ENCODE measurements at regions not wholly inside any gene's neighbourhood (a gene's known extent, or its start where the extent isn't known, plus 50 kb on each side); places are given as distances from the start of the nearest gene placed in this dataset.

GRCh38 chr18:75524841-75525240 is 97.3 kb upstream of the SMIM21 start:
- H3K27me3 ChIP-seq (ENCODE audit: insufficient read depth, low read length) = no peaks in the 10 kb centered on the region
- H3K36me3 ChIP-seq (ENCODE audit: insufficient read depth, low read length) = no peaks in the 10 kb centered on the region
- H3K4me3 ChIP-seq (ENCODE audit: low read depth, low read length) = no peak overlapping the region
- no peaks in the 10 kb centered on the region for H3K79me2 ChIP-seq (ENCODE audit: control insufficient read depth, insufficient read depth, low read length, unreplicated experiment)
- no peaks in the 10 kb centered on the region for H3K4me1 ChIP-seq (ENCODE audit: control insufficient read depth, insufficient read depth, low read length, unreplicated experiment)
- no peak overlapping the region for H3K27ac ChIP-seq (ENCODE audit: low read depth, low read length)
- H2AFZ ChIP-seq (ENCODE audit: low read length, unreplicated experiment) = no peak overlapping the region

- Histone ChIP-seq H3K4me3 (ENCODE audit: low read depth, low read length) (no peak overlapping the region), H3K27me3 (ENCODE audit: insufficient read depth, low read length) (no peaks in the 10 kb centered on the region), H3K79me2 (ENCODE audit: control insufficient read depth, insufficient read depth, low read length, unreplicated experiment) (no peaks in the 10 kb centered on the region), H3K27ac (ENCODE audit: low read depth, low read length) (no peak overlapping the region), H3K4me1 (ENCODE audit: control insufficient read depth, insufficient read depth, low read length, unreplicated experiment) (no peaks in the 10 kb centered on the region), H2AFZ (ENCODE audit: low read length, unreplicated experiment) (no peak overlapping the region), H3K36me3 (ENCODE audit: insufficient read depth, low read length) (no peaks in the 10 kb centered on the region)
Measured at GRCh38 chr18:75524181-75524580, 96.7 kb upstream of the SMIM21 start.

- H3K79me2 ChIP-seq (ENCODE audit: control insufficient read depth, insufficient read depth, low read length, unreplicated experiment) = no peaks in the 10 kb centered on the region
- no peaks in the 10 kb centered on the region for H3K36me3 ChIP-seq (ENCODE audit: insufficient read depth, low read length)
- H3K27me3 ChIP-seq (ENCODE audit: insufficient read depth, low read length) = no peaks in the 10 kb centered on the region
- no peak overlapping the region for H2AFZ ChIP-seq (ENCODE audit: low read length, unreplicated experiment)
- H3K4me1 ChIP-seq (ENCODE audit: control insufficient read depth, insufficient read depth, low read length, unreplicated experiment) = no peaks in the 10 kb centered on the region
- no peak overlapping the region for H3K4me3 ChIP-seq (ENCODE audit: low read depth, low read length)
- no peak overlapping the region for H3K27ac ChIP-seq (ENCODE audit: low read depth, low read length)
Measured at GRCh38 chr18:75521816-75522215, 94.3 kb upstream of the SMIM21 start.

- Histone ChIP-seq H2AFZ (ENCODE audit: low read length, unreplicated experiment) (no peak overlapping the region), H3K36me3 (ENCODE audit: insufficient read depth, low read length) (no peaks in the 10 kb centered on the region), H3K79me2 (ENCODE audit: control insufficient read depth, insufficient read depth, low read length, unreplicated experiment) (no peaks in the 10 kb centered on the region), H3K4me1 (ENCODE audit: control insufficient read depth, insufficient read depth, low read length, unreplicated experiment) (no peaks in the 10 kb centered on the region), H3K27me3 (ENCODE audit: insufficient read depth, low read length) (no peaks in the 10 kb centered on the region), H3K27ac (ENCODE audit: low read depth, low read length) (no peak overlapping the region), H3K4me3 (ENCODE audit: low read depth, low read length) (no peak overlapping the region)
Measured at GRCh38 chr18:75518007-75518406, 90.5 kb upstream of the SMIM21 start.

GRCh38 chr18:75517286-75517685 is 89.8 kb upstream of the SMIM21 start:
- Histone ChIP-seq H3K79me2 (ENCODE audit: control insufficient read depth, insufficient read depth, low read length, unreplicated experiment) (no peaks in the 10 kb centered on the region), H3K27me3 (ENCODE audit: insufficient read depth, low read length) (no peaks in the 10 kb centered on the region), H3K4me3 (ENCODE audit: low read depth, low read length) (no peak overlapping the region), H3K4me1 (ENCODE audit: control insufficient read depth, insufficient read depth, low read length, unreplicated experiment) (no peaks in the 10 kb centered on the region), H2AFZ (ENCODE audit: low read length, unreplicated experiment) (no peak overlapping the region), H3K27ac (ENCODE audit: low read depth, low read length) (no peak overlapping the region), H3K36me3 (ENCODE audit: insufficient read depth, low read length) (no peaks in the 10 kb centered on the region)

- Histone ChIP-seq H3K27ac (ENCODE audit: low read depth, low read length) (no peak overlapping the region), H3K4me3 (ENCODE audit: low read depth, low read length) (no peak overlapping the region), H3K79me2 (ENCODE audit: control insufficient read depth, insufficient read depth, low read length, unreplicated experiment) (no peaks in the 10 kb centered on the region), H3K36me3 (ENCODE audit: insufficient read depth, low read length) (no peaks in the 10 kb centered on the region), H2AFZ (ENCODE audit: low read length, unreplicated experiment) (no peak overlapping the region), H3K27me3 (ENCODE audit: insufficient read depth, low read length) (no peaks in the 10 kb centered on the region; the same call in 1 of the 2 replicates), H3K4me1 (ENCODE audit: control insufficient read depth, insufficient read depth, low read length, unreplicated experiment) (no peaks in the 10 kb centered on the region)
Measured at GRCh38 chr18:75507636-75508035, 80.1 kb upstream of the SMIM21 start.

- Histone ChIP-seq H3K27ac (ENCODE audit: low read depth, low read length) (no peak overlapping the region), H3K79me2 (ENCODE audit: control insufficient read depth, insufficient read depth, low read length, unreplicated experiment) (no peaks in the 10 kb centered on the region), H2AFZ (ENCODE audit: low read length, unreplicated experiment) (no peak overlapping the region), H3K36me3 (ENCODE audit: insufficient read depth, low read length) (no peaks in the 10 kb centered on the region), H3K4me3 (ENCODE audit: low read depth, low read length) (no peak overlapping the region), H3K4me1 (ENCODE audit: control insufficient read depth, insufficient read depth, low read length, unreplicated experiment) (no peaks in the 10 kb centered on the region), H3K27me3 (ENCODE audit: insufficient read depth, low read length) (no peaks in the 10 kb centered on the region; the same call in 1 of the 2 replicates)
Measured at GRCh38 chr18:75506913-75507312, 79.4 kb upstream of the SMIM21 start.

GRCh38 chr18:75504469-75504868 is 77.0 kb upstream of the SMIM21 start:
- Histone ChIP-seq H3K27me3 (ENCODE audit: insufficient read depth, low read length) (no peaks in the 10 kb centered on the region; the same call in 1 of the 2 replicates), H3K27ac (ENCODE audit: low read depth, low read length) (no peak overlapping the region), H3K4me1 (ENCODE audit: control insufficient read depth, insufficient read depth, low read length, unreplicated experiment) (no peaks in the 10 kb centered on the region), H3K79me2 (ENCODE audit: control insufficient read depth, insufficient read depth, low read length, unreplicated experiment) (no peaks in the 10 kb centered on the region), H3K36me3 (ENCODE audit: insufficient read depth, low read length) (no peaks in the 10 kb centered on the region), H3K4me3 (ENCODE audit: low read depth, low read length) (no peak overlapping the region), H2AFZ (ENCODE audit: low read length, unreplicated experiment) (no peak overlapping the region)

GRCh38 chr18:75503615-75504014 is 76.1 kb upstream of the SMIM21 start:
- Histone ChIP-seq H2AFZ (ENCODE audit: low read length, unreplicated experiment) (no peak overlapping the region), H3K36me3 (ENCODE audit: insufficient read depth, low read length) (no peaks in the 10 kb centered on the region), H3K27ac (ENCODE audit: low read depth, low read length) (no peak overlapping the region), H3K4me3 (ENCODE audit: low read depth, low read length) (no peak overlapping the region), H3K4me1 (ENCODE audit: control insufficient read depth, insufficient read depth, low read length, unreplicated experiment) (no peaks in the 10 kb centered on the region), H3K79me2 (ENCODE audit: control insufficient read depth, insufficient read depth, low read length, unreplicated experiment) (no peaks in the 10 kb centered on the region), H3K27me3 (ENCODE audit: insufficient read depth, low read length) (peaks cover 7% of the 10 kb centered on the region)

GRCh38 chr18:75502286-75502685 is 74.8 kb upstream of the SMIM21 start:
- H3K79me2 ChIP-seq (ENCODE audit: control insufficient read depth, insufficient read depth, low read length, unreplicated experiment) = no peaks in the 10 kb centered on the region
- no peaks in the 10 kb centered on the region for H3K36me3 ChIP-seq (ENCODE audit: insufficient read depth, low read length)
- no peaks in the 10 kb centered on the region for H3K4me1 ChIP-seq (ENCODE audit: control insufficient read depth, insufficient read depth, low read length, unreplicated experiment)
- no peak overlapping the region for H3K4me3 ChIP-seq (ENCODE audit: low read depth, low read length)
- H2AFZ ChIP-seq (ENCODE audit: low read length, unreplicated experiment) = no peak overlapping the region
- H3K27ac ChIP-seq (ENCODE audit: low read depth, low read length) = no peak overlapping the region
- peaks cover 8% of the 10 kb centered on the region for H3K27me3 ChIP-seq (ENCODE audit: insufficient read depth, low read length)

- Histone ChIP-seq H3K79me2 (ENCODE audit: control insufficient read depth, insufficient read depth, low read length, unreplicated experiment) (no peaks in the 10 kb centered on the region), H2AFZ (ENCODE audit: low read length, unreplicated experiment) (no peak overlapping the region), H3K4me1 (ENCODE audit: control insufficient read depth, insufficient read depth, low read length, unreplicated experiment) (no peaks in the 10 kb centered on the region), H3K27ac (ENCODE audit: low read depth, low read length) (no peak overlapping the region), H3K36me3 (ENCODE audit: insufficient read depth, low read length) (no peaks in the 10 kb centered on the region), H3K4me3 (ENCODE audit: low read depth, low read length) (no peak overlapping the region), H3K27me3 (ENCODE audit: insufficient read depth, low read length) (peaks cover 8% of the 10 kb centered on the region)
Measured at GRCh38 chr18:75500545-75500944, 73.0 kb upstream of the SMIM21 start.

All from ACC112 (cell line).